K562 (cell line): ENCODE measurements at regions not wholly inside any gene's neighbourhood (a gene's known extent, or its start where the extent isn't known, plus 50 kb on each side); places are given as distances from the start of the nearest gene placed in this dataset.

Source experiments
- E4F1 ChIP-seq: fragments of 250-450 bp; sonication (Bioruptor Pico); IDR thresholded peaks from 2 replicates; pipeline ENCODE4 v1.5.0; 2021; ENCODE audit warnings: mild to moderate bottlenecking, borderline replicate concordance
- EP300 ChIP-seq: IDR thresholded peaks from 2 replicates; pipeline ENCODE4 v1.6.1; 2012; ENCODE audit warnings: low read length, improper control_type of control experiment
- MAX ChIP-seq: sonication (generic); formaldehyde crosslinking; IDR thresholded peaks from 2 replicates; pipeline ENCODE4 v1.9.0; 2022; ENCODE audit warnings: mild to moderate bottlenecking, missing genetic modification reagents
- NONO ChIP-seq, 2 experiments: fragments of 200-400 bp in 1 of 2; fragments of 450-650 bp in 1 of 2; formaldehyde crosslinking in 1 of 2; IDR thresholded peaks; 2 replicates each; pipeline ENCODE4 v1.6.1; 2017; ENCODE audit warnings: low read depth in 2 of 2, mild to moderate bottlenecking in 2 of 2, moderate library complexity in 2 of 2, low read length in 1 of 2
- RAD51 ChIP-seq: fragments of 450-650 bp; IDR thresholded peaks from 2 replicates; pipeline ENCODE4 v1.7.1; 2016; ENCODE audit warnings: low read depth, mild to moderate bottlenecking, borderline replicate concordance
- RCOR1 ChIP-seq, 2 experiments: IDR thresholded peaks; 2 replicates each; pipeline ENCODE4 v1.6.1; 2012; ENCODE audit warnings: low read depth in 2 of 2, low read length in 2 of 2, borderline replicate concordance in 1 of 2, improper control_type of control experiment in 1 of 2
- SAFB2 ChIP-seq: fragments of 200-400 bp; formaldehyde crosslinking; IDR thresholded peaks from 2 replicates; pipeline ENCODE4 v1.6.1; 2018; ENCODE audit warnings: borderline replicate concordance, low read length, low read depth, moderate library complexity; ENCODE audit not compliant: severe bottlenecking
- SMARCB1 ChIP-seq: IDR thresholded peaks from 2 replicates; pipeline ENCODE4 v1.6.1; 2011; ENCODE audit warnings: improper control_type of control experiment, low read depth; ENCODE audit not compliant: insufficient read length
- ZNF766 ChIP-seq: fragments of 200-800 bp; sonication (Bioruptor generic); conservative IDR thresholded peaks from 2 replicates; pipeline ENCODE4 v1.6.1; 2016; ENCODE audit warnings: missing genetic modification characterization, missing compliant biosample characterization

GRCh38 chr1:177472567-177472966, 301.8 kb downstream of the BRINP2 start:
- TF ChIP-seq EP300 (no peak), MAX (CRISPR knock-in tag) (no peak), E4F1 (no peak), SMARCB1 (no peak), NONO (IDR thresholded peaks at IDR 0.05; ENCODE audit: low read depth in 2 of 2, low read length in 1 of 2) (no peak), ZNF766 (CRISPR knock-in tag) (no peak), RAD51 (no peak), RCOR1 (IDR thresholded peaks at IDR 0.05; ENCODE audit: borderline replicate concordance in 1 of 2, low read depth in 2 of 2, low read length in 2 of 2) (no peak), SAFB2 (no peak)
